DND-41 (cell line): ENCODE measurements at regions not wholly inside any gene's neighbourhood (a gene's known extent, or its start where the extent isn't known, plus 50 kb on each side); places are given as distances from the start of the nearest gene placed in this dataset.

ENCODE experiments used
- ATAC-seq: fragments of 200-7000 bp; cut with Tn5 transposase; 3 replicates; pipeline ENCODE4 v1.9.1; 2021; ENCODE audit warnings: low read depth; ENCODE audit not compliant: insufficient read depth
- DNase-seq: peaks from one replicate; pipeline ENCODE4 v3.0.0-alpha.2; 2020
- H2AFZ ChIP-seq: 2 replicates; pipeline ENCODE4 v1.6.0; 2012; ENCODE audit warnings: low read depth, low read length
- H3K27ac ChIP-seq: 2 replicates; pipeline ENCODE4 v1.5.1; 2012; ENCODE audit warnings: low read length, inconsistent platforms
- H3K27me3 ChIP-seq: fragments of 200-600 bp; sonication (generic); 2 replicates; pipeline ENCODE4 v1.6.0; 2012; ENCODE audit warnings: low read length, mild to moderate bottlenecking, inconsistent platforms; ENCODE audit not compliant: insufficient read depth, poor library complexity
- H3K36me3 ChIP-seq: 2 replicates; pipeline ENCODE4 v1.5.1; 2012; ENCODE audit warnings: low read length, inconsistent platforms; ENCODE audit not compliant: insufficient read depth
- H3K4me1 ChIP-seq: 2 replicates; pipeline ENCODE4 v1.5.1; 2012; ENCODE audit warnings: mild to moderate bottlenecking, low read length; ENCODE audit not compliant: insufficient read depth
- H3K4me2 ChIP-seq: 2 replicates; pipeline ENCODE4 v1.6.0; 2012; ENCODE audit warnings: mild to moderate bottlenecking, moderate library complexity, low read length, inconsistent platforms; ENCODE audit not compliant: insufficient read depth
- H3K4me3 ChIP-seq, 2 experiments: fragments of 200-600 bp in 1 of 2; shearing (Covaris generic) in 1 of 2; 2 replicates each; pipeline ENCODE4 v1.5.1; 2012 to 2016; ENCODE audit warnings: inconsistent platforms in 2 of 2, low read length in 2 of 2, mild to moderate bottlenecking in 2 of 2, low read depth in 1 of 2, moderate library complexity in 1 of 2
- H3K79me2 ChIP-seq: 2 replicates; pipeline ENCODE4 v1.6.0; 2012; ENCODE audit warnings: low read length, inconsistent platforms; ENCODE audit not compliant: insufficient read depth
- H3K9ac ChIP-seq: 2 replicates; pipeline ENCODE4 v1.6.0; 2012; ENCODE audit warnings: low read depth, mild to moderate bottlenecking, inconsistent platforms, low read length, moderate library complexity
- H3K9me3 ChIP-seq: 2 replicates; pipeline ENCODE4 v1.5.1; 2012; ENCODE audit warnings: low read length, moderate library complexity, mild to moderate bottlenecking, inconsistent platforms; ENCODE audit not compliant: insufficient read depth, severe bottlenecking
- H4K20me1 ChIP-seq: 2 replicates; pipeline ENCODE4 v1.6.0; 2012; ENCODE audit warnings: low read length; ENCODE audit not compliant: insufficient read depth
- CTCF ChIP-seq: IDR thresholded peaks from 2 replicates; pipeline ENCODE4 v1.5.1; 2012; ENCODE audit warnings: borderline replicate concordance, low read length, moderate library complexity, mild to moderate bottlenecking; ENCODE audit not compliant: poor library complexity, severe bottlenecking; ENCODE audit errors: extremely low read depth
- EZH2 ChIP-seq: IDR thresholded peaks from 3 replicates; pipeline ENCODE4 v1.6.1; 2012; ENCODE audit warnings: borderline replicate concordance, low read depth, mild to moderate bottlenecking, moderate library complexity, low read length, inconsistent platforms; ENCODE audit not compliant: severe bottlenecking

- H3K27me3 ChIP-seq, result no peaks in the 10 kb centered on the region
- H2AFZ ChIP-seq, result no peak overlapping the region
- no peaks in the 10 kb centered on the region for H3K36me3 ChIP-seq
- no peaks in the 10 kb centered on the region for H3K79me2 ChIP-seq
- H3K4me2 ChIP-seq, result no peak overlapping the region
- H3K4me3 ChIP-seq, result no peak overlapping the region
- DNase-seq (no peak), ATAC-seq (no peak)
- H3K27ac ChIP-seq, result no peak overlapping the region
- H3K9me3 ChIP-seq, result no peaks in the 10 kb centered on the region
- TF ChIP-seq EZH2 (no peak), CTCF (no peak)
- no peak overlapping the region for H3K9ac ChIP-seq
- no peaks in the 10 kb centered on the region for H3K4me1 ChIP-seq
- H4K20me1 ChIP-seq, result no peaks in the 10 kb centered on the region
Measured at GRCh38 chr2:194706179-194706578, 950.8 kb upstream of the SLC39A10 start.

- no peak overlapping the region for H3K4me2 ChIP-seq
- H3K9ac ChIP-seq, result no peak overlapping the region
- no peaks in the 10 kb centered on the region for H3K79me2 ChIP-seq
- H3K9me3 ChIP-seq, result no peaks in the 10 kb centered on the region
- no peaks in the 10 kb centered on the region for H3K36me3 ChIP-seq
- no peaks in the 10 kb centered on the region for H4K20me1 ChIP-seq
- no peak overlapping the region for H2AFZ ChIP-seq
- TF ChIP-seq EZH2 (no peak), CTCF (no peak)
- no peaks in the 10 kb centered on the region for H3K4me1 ChIP-seq
- ATAC-seq, result no peak
- DNase-seq, result no peak
- H3K27me3 ChIP-seq, result no peaks in the 10 kb centered on the region
- H3K4me3 ChIP-seq, result no peak overlapping the region
- no peak overlapping the region for H3K27ac ChIP-seq
Measured at GRCh38 chr2:194705398-194705797, 951.6 kb upstream of the SLC39A10 start.

- Histone ChIP-seq H3K79me2 (no peaks in the 10 kb centered on the region), H3K36me3 (no peaks in the 10 kb centered on the region), H2AFZ (peak overlapping the region; percentile 31; the same call in 1 of the 2 replicates), H3K27ac (no peak overlapping the region), H3K27me3 (no peaks in the 10 kb centered on the region), H3K9ac (no peak overlapping the region), H3K9me3 (peaks cover 2% of the 10 kb centered on the region), H4K20me1 (no peaks in the 10 kb centered on the region), H3K4me1 (peaks cover 8% of the 10 kb centered on the region), H3K4me3 (no peak overlapping the region), H3K4me2 (no peak overlapping the region)
- TF ChIP-seq EZH2, result no peak
- no peak for TF ChIP-seq CTCF
- ATAC-seq (no peak), DNase-seq (no peak)
Measured at GRCh38 chr2:194700726-194701125, 956.3 kb upstream of the SLC39A10 start.

- H3K9ac ChIP-seq, result no peak overlapping the region
- no peak overlapping the region for H3K4me2 ChIP-seq
- H3K36me3 ChIP-seq, result no peaks in the 10 kb centered on the region
- no peak overlapping the region for H2AFZ ChIP-seq
- no peak overlapping the region for H3K4me3 ChIP-seq
- H3K27me3 ChIP-seq, result no peaks in the 10 kb centered on the region
- H3K4me1 ChIP-seq, result peaks cover 8% of the 10 kb centered on the region
- ATAC-seq (no peak), DNase-seq (no peak)
- H3K9me3 ChIP-seq, result peaks cover 2% of the 10 kb centered on the region
- no peak for TF ChIP-seq CTCF
- TF ChIP-seq EZH2, result no peak
- no peak overlapping the region for H3K27ac ChIP-seq
- H4K20me1 ChIP-seq, result no peaks in the 10 kb centered on the region
- no peaks in the 10 kb centered on the region for H3K79me2 ChIP-seq
Measured at GRCh38 chr2:194700116-194700515, 956.9 kb upstream of the SLC39A10 start.
